K562 (cell line): ENCODE measurements at regions not wholly inside any gene's neighbourhood (a gene's known extent, or its start where the extent isn't known, plus 50 kb on each side); places are given as distances from the start of the nearest gene placed in this dataset.

Experiments used
- THRB ChIP-seq: fragments of 450-650 bp; formaldehyde crosslinking; conservative IDR thresholded peaks from 2 replicates; pipeline ENCODE4 v1.4.0; 2022; ENCODE audit warnings: mild to moderate bottlenecking, missing genetic modification characterization
- ZNF407 ChIP-seq: fragments of 450-650 bp; IDR thresholded peaks from 2 replicates; pipeline ENCODE4 v1.6.1; 2016; ENCODE audit warnings: low read depth

GRCh38 chr3:177471733-177472480 is 274.6 kb upstream of the TBL1XR1 start (continued):
- TF ChIP-seq THRB (CRISPR knock-in tag) (no peak), ZNF407 (no peak)
